ENCODE measurements at regions not wholly inside any gene's neighbourhood (a gene's known extent, or its start where the extent isn't known, plus 50 kb on each side); places are given as distances from the start of the nearest gene placed in this dataset.

DNA sequence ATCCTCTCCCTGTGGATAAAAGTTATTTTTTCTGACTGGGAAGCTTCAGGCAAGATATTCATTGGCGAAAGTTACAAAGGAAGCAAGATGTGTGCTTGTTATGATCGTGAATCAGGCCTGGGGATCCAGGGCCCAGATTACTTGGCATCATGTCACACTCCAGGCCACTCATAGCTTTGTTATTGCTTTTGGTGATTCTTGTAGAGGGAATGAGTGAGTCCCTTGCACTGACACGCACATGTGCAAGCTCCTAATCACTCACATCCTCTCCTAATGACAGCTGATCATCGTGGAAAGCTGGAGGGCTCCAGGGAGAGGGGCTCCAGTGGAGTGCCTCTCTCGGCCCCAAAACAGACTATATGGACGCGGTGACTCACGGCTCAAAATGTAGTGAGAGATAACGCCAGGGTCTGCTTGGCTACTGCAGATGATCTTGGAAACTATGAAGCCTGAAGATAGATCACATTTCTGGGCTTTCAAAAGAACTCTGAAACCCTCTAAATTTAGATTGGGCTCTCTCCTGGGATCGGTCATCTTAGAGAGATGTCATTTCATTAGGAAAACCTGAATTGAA lies 481.1 kb upstream of the USP24 start:
- TF ChIP-seq, protein P1, sequence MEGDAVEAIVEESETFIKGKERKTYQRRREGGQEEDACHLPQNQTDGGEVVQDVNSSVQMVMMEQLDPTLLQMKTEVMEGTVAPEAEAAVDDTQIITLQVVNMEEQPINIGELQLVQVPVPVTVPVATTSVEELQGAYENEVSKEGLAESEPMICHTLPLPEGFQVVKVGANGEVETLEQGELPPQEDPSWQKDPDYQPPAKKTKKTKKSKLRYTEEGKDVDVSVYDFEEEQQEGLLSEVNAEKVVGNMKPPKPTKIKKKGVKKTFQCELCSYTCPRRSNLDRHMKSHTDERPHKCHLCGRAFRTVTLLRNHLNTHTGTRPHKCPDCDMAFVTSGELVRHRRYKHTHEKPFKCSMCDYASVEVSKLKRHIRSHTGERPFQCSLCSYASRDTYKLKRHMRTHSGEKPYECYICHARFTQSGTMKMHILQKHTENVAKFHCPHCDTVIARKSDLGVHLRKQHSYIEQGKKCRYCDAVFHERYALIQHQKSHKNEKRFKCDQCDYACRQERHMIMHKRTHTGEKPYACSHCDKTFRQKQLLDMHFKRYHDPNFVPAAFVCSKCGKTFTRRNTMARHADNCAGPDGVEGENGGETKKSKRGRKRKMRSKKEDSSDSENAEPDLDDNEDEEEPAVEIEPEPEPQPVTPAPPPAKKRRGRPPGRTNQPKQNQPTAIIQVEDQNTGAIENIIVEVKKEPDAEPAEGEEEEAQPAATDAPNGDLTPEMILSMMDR (conservative IDR thresholded peaks at IDR 0.05; ENCODE audit: low read length), result no peak
- no peak for TF ChIP-seq EZH2phosphoT487 (IDR thresholded peaks at IDR 0.05; ENCODE audit: borderline replicate concordance)

Measured in Loucy (cell line).